Stimulated activated CD4-positive, alpha-beta T cell treated with anti-CD3 and anti-CD28 coated beads, Interleukin-1b, Interleukin-23, amount 100 ng/mL, for 1 hour (primary cell): ENCODE measurements at regions not wholly inside any gene's neighbourhood (a gene's known extent, or its start where the extent isn't known, plus 50 kb on each side); places are given as distances from the start of the nearest gene placed in this dataset.

ENCODE experiments used
- DNase-seq, 2 donors: peaks; one replicate each; pipeline ENCODE4 v3.0.0-alpha.2; 2020; ENCODE audit warnings: low read depth in 2 of 2

GRCh38 chr10:118835682-118836326 is 81.0 kb upstream of the CACUL1 start:
- no peak for DNase-seq

DNA sequence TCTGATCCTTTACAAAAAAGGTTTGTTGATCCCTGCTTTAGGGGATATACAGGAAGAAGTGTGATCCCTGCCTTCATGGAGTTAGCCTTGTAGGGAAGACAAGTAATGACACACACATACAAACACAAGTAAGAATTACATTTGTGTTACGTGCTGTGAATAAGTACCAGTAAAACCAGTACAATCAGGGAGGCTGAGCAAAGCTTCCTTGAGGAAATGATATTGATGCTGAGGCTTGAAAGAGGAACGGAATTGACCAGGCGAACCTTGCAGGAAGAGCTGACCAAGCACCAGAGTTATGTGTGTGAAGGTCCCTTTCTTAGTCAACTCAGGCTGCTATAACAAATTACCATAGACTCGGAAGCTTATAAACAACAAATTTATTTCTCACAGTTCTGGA is 83.6 kb upstream of the CACUL1 start:
- DNase-seq = no peak

DNA sequence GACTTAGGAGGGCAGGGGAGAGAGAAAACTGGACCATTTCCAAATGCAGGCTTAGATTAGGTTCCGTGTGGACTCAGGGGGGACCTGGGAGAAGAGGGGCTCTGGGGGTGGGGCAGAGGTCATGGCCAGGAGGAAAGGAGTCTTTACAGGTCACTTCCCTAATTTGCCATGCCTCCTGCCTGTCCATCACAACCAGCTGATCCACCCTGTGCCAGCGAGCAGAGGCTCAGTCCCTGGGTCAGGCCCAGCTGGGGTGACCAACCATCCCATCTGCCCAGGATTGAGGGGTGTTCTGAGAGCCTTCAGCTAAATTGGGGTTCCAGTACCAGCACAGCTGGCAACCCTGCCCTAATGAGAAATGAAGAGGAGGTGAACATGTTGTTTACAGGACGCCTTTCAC is 84.6 kb upstream of the CACUL1 start:
- DNase-seq = no peak

- peak in 1 of 2 donors; percentile 8 for DNase-seq
Measured at GRCh38 chr10:118840071-118840775, 85.5 kb upstream of the CACUL1 start.

GRCh38 chr10:118840776-118841468 is 86.2 kb upstream of the CACUL1 start:
- DNase-seq = no peak

- DNase-seq = no peak
Measured at GRCh38 chr10:118841881-118842605, 87.3 kb upstream of the CACUL1 start.

DNA sequence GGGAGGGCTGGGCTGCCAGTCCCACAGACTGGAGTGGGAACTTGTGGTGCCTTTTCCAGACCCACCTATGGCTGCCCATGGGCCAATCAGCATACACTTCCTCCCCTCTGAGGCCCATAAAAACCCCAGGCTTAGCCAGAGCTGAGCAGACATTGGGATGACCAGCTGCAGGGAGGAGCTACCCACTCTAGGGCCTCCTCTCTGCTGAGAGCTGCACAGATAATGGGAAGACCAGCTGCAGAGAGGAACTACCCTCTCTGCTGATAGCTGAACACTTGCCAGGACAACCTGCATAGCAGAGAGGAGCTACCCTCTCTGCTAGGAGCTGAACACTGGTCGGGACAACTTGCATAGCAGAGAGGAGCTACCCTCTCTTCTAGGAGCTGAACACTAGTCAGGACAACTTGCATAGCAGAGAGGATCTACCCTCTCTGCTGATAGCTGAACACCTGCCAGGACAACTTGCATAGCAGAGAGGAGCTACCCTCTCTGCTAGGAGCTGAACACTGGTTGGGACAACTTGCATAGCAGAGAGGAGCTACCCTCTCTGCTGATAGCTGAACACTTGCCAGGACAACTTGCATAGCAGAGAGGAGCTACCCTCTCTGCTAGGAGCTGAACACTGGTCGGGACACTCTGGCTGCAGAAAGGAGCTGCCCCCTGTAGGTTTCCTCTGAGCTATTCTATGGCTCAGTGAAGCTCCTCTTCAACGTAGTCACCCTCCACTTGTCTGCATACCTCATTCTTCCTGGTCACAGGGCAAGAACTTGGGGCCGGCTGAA is 88.3 kb upstream of the CACUL1 start:
- no peak for DNase-seq

DNA sequence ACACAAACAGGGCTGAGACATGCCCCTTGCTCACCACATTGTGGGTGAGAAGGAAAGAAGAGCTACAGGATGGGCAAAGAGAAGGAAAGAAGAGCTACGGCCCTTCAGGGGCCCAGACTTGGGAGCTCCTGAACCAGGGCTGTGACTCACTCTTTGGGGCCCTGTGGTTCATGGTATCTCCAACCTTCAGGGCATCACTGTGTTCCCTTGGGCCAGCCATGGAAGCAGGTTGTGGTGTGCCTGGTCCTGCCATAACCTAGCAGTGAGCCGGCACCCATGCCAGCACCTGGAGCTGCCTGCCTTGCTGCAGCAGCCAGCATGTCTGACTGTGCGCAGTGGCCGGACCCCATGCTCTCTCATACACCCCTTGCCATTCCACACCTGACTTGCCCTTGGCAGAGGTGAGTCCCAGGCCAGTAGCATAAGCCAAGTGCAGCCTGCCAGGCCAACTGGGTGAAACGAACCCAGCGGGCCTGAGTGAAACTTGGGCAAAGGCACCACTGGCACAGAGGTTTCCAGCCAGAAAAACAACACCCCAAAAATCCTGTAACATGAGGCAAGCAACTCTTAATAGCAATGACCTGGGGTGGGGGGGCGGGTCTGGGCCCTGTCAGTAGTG is 89.0 kb upstream of the CACUL1 start:
- DNase-seq = no peak

DNA sequence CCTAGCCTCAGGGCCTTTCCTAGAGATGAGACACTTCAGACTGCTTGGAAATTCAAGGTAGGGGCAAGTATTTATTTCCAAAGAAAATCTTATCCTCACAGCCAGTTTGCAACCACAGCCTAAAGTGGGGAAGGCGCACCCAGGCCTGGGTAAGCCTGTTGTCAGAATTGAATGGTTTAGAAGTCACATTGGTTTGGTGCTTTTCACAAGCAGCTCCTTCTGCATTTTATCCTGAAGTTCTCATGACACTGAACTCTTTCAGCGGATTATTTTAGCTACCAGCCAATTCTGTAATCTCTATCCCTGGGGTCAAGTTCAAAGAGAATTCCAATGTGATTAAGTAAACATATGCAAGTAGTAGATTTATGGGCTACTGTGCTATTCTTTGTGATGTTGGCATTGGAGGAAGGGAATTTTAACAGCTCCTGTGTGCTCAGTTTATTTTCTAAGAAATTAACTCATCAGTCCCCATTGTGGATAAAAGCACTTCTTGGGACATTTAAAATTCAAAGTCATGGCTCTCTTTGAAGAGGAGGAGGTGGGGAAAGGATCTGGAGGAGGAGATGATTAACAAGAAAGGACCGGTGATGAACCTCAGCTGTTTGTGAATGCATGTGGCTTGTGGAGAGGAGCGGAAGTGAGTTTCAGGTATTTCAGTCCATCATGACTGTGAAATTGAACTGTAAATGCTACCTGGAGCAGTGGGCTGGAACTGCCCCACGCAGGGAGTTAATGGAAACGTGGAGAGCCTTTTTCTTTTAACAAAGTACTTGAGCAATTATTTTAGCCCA is 90.2 kb upstream of the CACUL1 start:
- no peak for DNase-seq

- no peak for DNase-seq
Measured at GRCh38 chr10:118845776-118846175, 91.0 kb upstream of the CACUL1 start.

DNA sequence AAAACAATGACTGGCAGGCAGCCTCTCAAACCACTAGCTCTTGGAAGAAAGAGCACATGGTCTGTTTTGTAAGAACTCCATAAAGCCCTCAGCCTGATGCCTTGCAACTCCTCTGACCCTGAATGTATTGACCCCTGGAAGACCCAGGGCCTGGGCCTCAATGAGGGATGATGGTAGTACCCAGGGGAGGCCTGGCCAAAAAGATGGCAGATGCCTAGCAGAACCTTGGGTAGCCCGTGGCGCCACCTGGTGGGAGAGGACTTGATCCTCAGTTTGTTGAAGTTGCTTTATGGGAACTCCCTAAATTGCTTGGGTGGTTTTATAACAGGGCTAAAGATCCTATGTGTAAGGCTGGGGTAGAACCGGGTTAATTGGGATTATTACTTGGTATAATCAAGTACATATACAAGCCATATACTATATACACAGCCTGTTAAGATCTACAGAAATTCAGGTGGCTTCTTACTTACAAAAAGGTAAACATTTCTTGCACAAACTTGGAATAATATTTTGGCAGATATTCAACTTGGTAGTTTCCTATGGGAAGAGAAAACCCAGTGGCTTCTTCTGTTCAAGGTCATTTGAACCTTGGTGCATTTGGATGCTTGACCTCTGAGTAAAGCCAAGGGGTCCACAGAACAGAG is 95.8 kb upstream of the CACUL1 start:
- peak; percentile 11 to 53 for DNase-seq

GRCh38 chr10:118851062-118852035 is 96.6 kb upstream of the CACUL1 start:
- no peak for DNase-seq

- DNase-seq = no peak
Measured at GRCh38 chr10:118853916-118854315, 99.1 kb upstream of the CACUL1 start.

GRCh38 chr10:118856106-118856505 is 101.3 kb upstream of the CACUL1 start:
- DNase-seq = no peak

- DNase-seq = no peak
Measured at GRCh38 chr10:118865998-118866693, 111.4 kb upstream of the CACUL1 start.

DNA sequence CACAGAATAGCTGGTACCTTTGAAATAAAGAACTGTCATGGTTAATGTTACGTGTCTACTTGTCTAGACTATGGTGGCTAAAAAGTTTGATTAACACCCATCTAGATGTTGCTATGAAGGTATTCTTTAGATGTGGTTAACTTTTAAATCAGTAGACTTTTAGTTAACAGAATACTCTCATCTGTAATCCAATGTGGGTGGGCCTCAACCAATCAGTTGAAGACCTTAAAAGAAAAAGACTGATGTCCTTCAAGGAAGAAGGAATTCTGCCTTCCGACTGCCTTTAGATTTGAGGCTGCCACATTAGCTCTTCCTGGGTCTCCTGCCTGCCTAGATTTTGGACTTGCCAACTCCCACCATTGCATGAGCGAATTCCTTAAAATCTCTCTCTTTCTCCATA is 113.0 kb upstream of the CACUL1 start:
- DNase-seq = no peak

DNA sequence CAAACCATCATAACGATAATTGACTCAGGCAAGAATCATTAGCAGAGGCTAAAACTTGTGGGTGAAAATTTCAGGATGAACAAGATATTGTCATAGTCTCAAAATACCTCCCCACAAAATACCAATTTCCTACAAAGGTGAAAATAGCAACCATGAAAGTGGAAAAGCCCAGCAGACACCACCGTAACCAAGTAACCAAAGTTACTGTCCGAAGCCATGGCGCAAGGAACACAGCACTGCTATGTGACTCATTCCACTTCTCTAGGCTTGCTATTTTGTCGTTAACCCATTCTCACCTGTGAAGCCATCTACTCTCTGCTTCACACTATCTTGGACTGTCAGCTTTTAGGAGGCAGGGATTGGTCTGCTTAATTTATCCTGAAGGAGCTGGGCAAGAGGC is 113.8 kb upstream of the CACUL1 start:
- no peak for DNase-seq
